PC-9 (cell line): ENCODE measurements at regions not wholly inside any gene's neighbourhood (a gene's known extent, or its start where the extent isn't known, plus 50 kb on each side); places are given as distances from the start of the nearest gene placed in this dataset.

Experiments
- EZH2 ChIP-seq: fragments of 200-600 bp; sonication (generic); IDR thresholded peaks from 2 replicates; pipeline ENCODE4 v1.8.0; 2017; ENCODE audit warnings: antibody characterized with exemption, low read depth
- TF ChIP-seq, protein P1 (sequence below): fragments of 200-600 bp; sonication (generic); conservative IDR thresholded peaks from 2 replicates; pipeline ENCODE4 v1.6.1; 2017; ENCODE audit warnings: mixed run types, antibody characterized with exemption, mild to moderate bottlenecking, moderate library complexity

DNA sequence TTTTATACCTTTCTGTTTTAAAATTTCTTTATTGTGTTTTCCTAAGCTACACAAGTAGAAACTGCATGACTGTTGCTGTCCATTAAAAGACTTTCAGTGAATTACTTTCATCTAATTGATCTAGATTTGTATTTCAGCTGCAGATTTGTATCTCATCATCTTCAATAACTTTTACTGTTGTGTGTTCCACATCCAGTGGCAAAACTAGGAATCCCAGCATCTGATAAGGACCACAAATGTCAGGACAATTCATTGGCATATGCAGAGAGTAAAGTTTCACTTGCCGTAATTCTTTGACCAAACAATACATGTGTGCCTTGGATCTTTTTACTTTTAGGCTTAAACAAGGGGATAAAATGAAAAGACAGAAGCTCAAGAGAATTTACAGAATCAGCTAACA lies 112.6 kb downstream of the FBXO8 start:
- TF ChIP-seq, protein P1, sequence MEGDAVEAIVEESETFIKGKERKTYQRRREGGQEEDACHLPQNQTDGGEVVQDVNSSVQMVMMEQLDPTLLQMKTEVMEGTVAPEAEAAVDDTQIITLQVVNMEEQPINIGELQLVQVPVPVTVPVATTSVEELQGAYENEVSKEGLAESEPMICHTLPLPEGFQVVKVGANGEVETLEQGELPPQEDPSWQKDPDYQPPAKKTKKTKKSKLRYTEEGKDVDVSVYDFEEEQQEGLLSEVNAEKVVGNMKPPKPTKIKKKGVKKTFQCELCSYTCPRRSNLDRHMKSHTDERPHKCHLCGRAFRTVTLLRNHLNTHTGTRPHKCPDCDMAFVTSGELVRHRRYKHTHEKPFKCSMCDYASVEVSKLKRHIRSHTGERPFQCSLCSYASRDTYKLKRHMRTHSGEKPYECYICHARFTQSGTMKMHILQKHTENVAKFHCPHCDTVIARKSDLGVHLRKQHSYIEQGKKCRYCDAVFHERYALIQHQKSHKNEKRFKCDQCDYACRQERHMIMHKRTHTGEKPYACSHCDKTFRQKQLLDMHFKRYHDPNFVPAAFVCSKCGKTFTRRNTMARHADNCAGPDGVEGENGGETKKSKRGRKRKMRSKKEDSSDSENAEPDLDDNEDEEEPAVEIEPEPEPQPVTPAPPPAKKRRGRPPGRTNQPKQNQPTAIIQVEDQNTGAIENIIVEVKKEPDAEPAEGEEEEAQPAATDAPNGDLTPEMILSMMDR, result no peak
- no peak for TF ChIP-seq EZH2
